Nephron (organoid): ENCODE measurements at regions not wholly inside any gene's neighbourhood (a gene's known extent, or its start where the extent isn't known, plus 50 kb on each side); places are given as distances from the start of the nearest gene placed in this dataset.

Experiments used
- H3K27ac Mint-ChIP-seq, 3 experiments: 2 replicates each; pipeline ENCODE4 v1.8.0; 2020; ENCODE audit warnings: mixed read lengths in 3 of 3, mild to moderate bottlenecking in 2 of 3, moderate library complexity in 1 of 3
- H3K27me3 Mint-ChIP-seq: 2 replicates; pipeline ENCODE4 v1.8.0; 2021; ENCODE audit warnings: low read depth, mild to moderate bottlenecking, moderate library complexity, mixed read lengths
- H3K36me3 Mint-ChIP-seq: 2 replicates; pipeline ENCODE4 v1.8.0; 2020; ENCODE audit warnings: low read depth, mixed read lengths
- H3K4me1 Mint-ChIP-seq: 2 replicates; pipeline ENCODE4 v1.8.0; 2020; ENCODE audit warnings: mixed read lengths
- H3K4me3 Mint-ChIP-seq, 3 experiments: 2 replicates each; pipeline ENCODE4 v1.8.0; 2020; ENCODE audit warnings: mild to moderate bottlenecking in 3 of 3, mixed read lengths in 3 of 3, moderate library complexity in 2 of 3
- H3K9me3 Mint-ChIP-seq: 2 replicates; pipeline ENCODE4 v1.8.0; 2020; ENCODE audit warnings: mixed read lengths
- TF ChIP-seq, protein P1 (sequence below), 3 experiments: fragments of 200-600 bp; sonication (generic); IDR thresholded peaks; one replicate each; pipeline ENCODE4 v1.5.0; 2021; ENCODE audit warnings: antibody characterized with exemption in 3 of 3; ENCODE audit not compliant: unreplicated experiment in 3 of 3

DNA sequence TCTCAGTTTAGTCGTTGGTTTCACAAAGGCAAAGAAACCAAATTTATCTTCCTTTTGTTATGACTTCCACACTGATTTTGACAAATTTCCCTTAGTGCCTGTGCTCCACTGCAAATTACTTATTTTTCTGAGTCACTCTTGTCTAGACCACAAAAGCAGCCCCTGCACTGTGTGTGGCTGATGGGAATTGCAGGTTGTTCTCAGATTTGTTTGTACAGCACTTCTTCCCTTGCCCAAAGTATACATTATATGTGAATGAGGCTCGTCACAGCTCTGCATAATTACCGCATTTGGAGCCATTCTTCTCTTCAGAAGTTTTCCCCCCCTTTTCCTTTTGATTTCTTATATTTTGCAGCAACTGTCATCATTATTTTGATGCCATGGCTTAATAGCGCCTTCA lies 354.2 kb upstream of the IL12A start:
- H3K4me1 Mint-ChIP-seq, result no peaks in the 10 kb centered on the region
- TF ChIP-seq, protein P1, sequence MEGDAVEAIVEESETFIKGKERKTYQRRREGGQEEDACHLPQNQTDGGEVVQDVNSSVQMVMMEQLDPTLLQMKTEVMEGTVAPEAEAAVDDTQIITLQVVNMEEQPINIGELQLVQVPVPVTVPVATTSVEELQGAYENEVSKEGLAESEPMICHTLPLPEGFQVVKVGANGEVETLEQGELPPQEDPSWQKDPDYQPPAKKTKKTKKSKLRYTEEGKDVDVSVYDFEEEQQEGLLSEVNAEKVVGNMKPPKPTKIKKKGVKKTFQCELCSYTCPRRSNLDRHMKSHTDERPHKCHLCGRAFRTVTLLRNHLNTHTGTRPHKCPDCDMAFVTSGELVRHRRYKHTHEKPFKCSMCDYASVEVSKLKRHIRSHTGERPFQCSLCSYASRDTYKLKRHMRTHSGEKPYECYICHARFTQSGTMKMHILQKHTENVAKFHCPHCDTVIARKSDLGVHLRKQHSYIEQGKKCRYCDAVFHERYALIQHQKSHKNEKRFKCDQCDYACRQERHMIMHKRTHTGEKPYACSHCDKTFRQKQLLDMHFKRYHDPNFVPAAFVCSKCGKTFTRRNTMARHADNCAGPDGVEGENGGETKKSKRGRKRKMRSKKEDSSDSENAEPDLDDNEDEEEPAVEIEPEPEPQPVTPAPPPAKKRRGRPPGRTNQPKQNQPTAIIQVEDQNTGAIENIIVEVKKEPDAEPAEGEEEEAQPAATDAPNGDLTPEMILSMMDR (IDR thresholded peaks at IDR 0.05; ENCODE audit: unreplicated experiment in 3 of 3), result no peak
- no peak overlapping the region for H3K27ac Mint-ChIP-seq
- no peaks in the 10 kb centered on the region for H3K9me3 Mint-ChIP-seq
- no peaks in the 10 kb centered on the region for H3K36me3 Mint-ChIP-seq
- H3K4me3 Mint-ChIP-seq, result no peak overlapping the region
- H3K27me3 Mint-ChIP-seq, result no peaks in the 10 kb centered on the region

DNA sequence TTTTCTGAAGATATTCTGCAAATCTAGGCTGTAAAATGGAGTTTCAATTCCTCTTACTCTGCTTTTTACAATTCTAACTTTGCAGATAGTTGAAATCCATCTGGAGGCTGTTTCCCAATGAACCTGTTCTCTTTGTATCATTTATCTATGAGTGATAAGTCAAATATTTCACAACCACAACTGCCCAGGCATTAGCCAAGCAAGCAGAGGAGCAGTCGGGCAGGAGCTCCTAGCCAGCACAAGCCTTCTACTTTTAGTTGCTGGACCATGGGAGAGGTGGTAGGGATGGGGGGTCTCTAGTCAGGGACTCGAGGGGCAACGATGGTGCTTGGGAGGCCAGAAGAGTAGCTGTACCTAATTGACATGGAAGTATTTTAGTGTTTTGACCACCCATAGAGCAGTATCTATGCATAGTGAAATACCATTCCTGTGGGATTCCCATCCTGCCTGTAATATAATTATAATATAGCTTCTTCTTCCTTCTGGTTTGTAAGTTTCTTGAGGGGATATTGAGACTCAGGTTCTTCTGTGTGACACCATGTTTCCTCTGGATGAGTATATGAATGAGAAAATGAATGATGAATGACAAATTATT lies 353.5 kb upstream of the IL12A start:
- H3K4me3 Mint-ChIP-seq, result no peak overlapping the region
- H3K9me3 Mint-ChIP-seq, result no peaks in the 10 kb centered on the region
- no peak overlapping the region for H3K27ac Mint-ChIP-seq
- H3K27me3 Mint-ChIP-seq, result no peaks in the 10 kb centered on the region
- no peaks in the 10 kb centered on the region for H3K4me1 Mint-ChIP-seq
- H3K36me3 Mint-ChIP-seq, result no peaks in the 10 kb centered on the region
- TF ChIP-seq, protein P1 (IDR thresholded peaks at IDR 0.05; ENCODE audit: unreplicated experiment in 3 of 3), result no peak

DNA sequence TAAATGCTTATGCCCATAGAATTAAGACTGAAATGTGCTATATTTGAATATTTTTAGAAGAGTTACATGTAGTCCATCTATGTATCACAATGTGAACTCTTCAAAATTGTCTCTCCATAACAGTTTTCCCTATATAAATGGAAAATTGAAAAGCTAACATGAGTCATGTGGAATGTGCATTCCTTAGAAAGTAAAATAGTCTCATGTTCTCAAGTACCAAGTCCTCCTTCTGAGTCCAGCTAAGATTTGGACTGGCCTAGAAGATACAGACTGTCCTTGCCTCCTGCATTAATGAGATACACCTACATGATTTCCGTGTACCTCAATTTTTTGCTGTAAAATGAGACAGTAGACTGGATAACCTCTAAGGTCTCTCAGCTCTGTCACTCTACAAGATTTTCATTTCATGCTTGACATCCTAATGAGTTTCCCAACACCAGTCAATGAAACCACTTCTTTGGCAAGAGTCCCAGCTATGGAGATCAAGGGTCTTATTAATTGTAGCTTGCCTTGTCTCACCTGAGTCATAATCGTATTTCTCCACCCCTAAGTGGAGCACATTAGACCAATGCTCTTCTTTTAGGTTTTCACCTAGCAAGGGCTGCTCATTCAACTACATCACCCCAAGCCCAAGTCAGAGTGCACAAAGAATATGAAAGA lies 350.6 kb upstream of the IL12A start:
- H3K27me3 Mint-ChIP-seq, result no peaks in the 10 kb centered on the region
- no peaks in the 10 kb centered on the region for H3K9me3 Mint-ChIP-seq
- H3K27ac Mint-ChIP-seq, result no peak overlapping the region
- H3K36me3 Mint-ChIP-seq, result no peaks in the 10 kb centered on the region
- no peaks in the 10 kb centered on the region for H3K4me1 Mint-ChIP-seq
- TF ChIP-seq, protein P1 (IDR thresholded peaks at IDR 0.05; ENCODE audit: unreplicated experiment in 3 of 3), result no peak
- H3K4me3 Mint-ChIP-seq, result no peak overlapping the region

DNA sequence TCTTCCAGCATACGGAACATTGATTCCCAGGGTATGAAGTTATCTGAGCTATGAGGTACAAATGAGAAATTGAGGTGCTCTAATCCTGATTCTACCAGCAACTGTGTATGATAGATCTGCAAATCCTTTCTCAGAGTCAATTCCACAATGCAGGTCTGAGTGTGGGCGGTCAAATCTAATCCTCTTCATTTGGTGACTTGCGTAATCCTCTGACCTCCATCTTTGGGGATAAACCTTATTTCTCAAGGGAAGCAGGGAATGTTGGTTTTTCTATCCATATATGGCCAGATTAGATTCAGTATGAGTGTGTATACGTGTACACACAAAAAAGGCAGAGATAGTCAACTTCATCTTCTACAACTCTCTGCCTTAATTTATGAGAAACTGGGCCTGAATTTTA lies 348.4 kb upstream of the IL12A start:
- no peaks in the 10 kb centered on the region for H3K36me3 Mint-ChIP-seq
- H3K27ac Mint-ChIP-seq, result no peak overlapping the region
- no peak overlapping the region for H3K4me3 Mint-ChIP-seq
- no peaks in the 10 kb centered on the region for H3K4me1 Mint-ChIP-seq
- TF ChIP-seq, protein P1 (IDR thresholded peaks at IDR 0.05; ENCODE audit: unreplicated experiment in 3 of 3), result no peak
- no peaks in the 10 kb centered on the region for H3K27me3 Mint-ChIP-seq
- H3K9me3 Mint-ChIP-seq, result no peaks in the 10 kb centered on the region

DNA sequence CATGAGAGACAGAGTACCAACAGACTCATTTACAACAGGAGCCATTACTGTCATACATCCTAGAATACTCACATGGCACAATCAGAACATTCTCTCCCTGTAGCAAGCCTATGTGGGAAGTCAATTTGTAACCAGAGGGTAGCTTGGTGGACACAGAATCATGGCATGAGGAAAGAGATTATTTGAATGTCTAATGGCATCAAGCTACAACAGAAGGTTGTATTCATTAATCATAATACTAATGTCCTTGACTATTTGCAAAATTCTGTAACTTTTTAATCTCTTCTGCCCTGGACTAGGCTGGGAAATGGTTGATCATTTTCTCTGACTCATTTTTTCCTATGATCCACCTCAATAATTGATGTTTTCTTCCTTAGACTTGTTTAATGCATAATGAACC lies 345.2 kb upstream of the IL12A start:
- Mint-ChIP-seq H3K4me3 (no peak overlapping the region), H3K36me3 (no peaks in the 10 kb centered on the region), H3K9me3 (no peaks in the 10 kb centered on the region), H3K27ac (no peak overlapping the region), H3K4me1 (no peaks in the 10 kb centered on the region), H3K27me3 (no peaks in the 10 kb centered on the region)
- TF ChIP-seq, protein P1 (IDR thresholded peaks at IDR 0.05; ENCODE audit: unreplicated experiment in 3 of 3), result no peak

DNA sequence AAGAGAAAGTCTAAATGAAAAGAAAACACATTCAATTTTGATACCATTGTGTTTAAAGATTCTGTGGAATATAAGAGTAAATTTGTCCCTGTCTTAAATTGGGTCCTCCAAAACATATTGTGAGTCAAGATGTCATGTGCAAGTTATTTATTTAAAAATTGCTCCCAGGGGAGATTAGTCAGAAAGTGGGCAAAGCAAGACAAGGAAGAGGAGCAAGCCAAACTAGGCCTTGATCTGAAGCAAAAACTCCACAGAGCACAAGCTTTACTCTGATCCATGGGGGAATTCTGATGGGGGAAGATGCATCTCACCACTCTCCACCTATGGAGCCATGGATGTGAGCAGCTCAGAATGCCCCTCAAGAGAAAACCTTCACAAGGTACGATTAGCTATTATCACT lies 342.8 kb upstream of the IL12A start:
- H3K36me3 Mint-ChIP-seq, result no peaks in the 10 kb centered on the region
- no peaks in the 10 kb centered on the region for H3K4me1 Mint-ChIP-seq
- no peak overlapping the region for H3K27ac Mint-ChIP-seq
- no peaks in the 10 kb centered on the region for H3K27me3 Mint-ChIP-seq
- TF ChIP-seq, protein P1 (IDR thresholded peaks at IDR 0.05; ENCODE audit: unreplicated experiment in 3 of 3), result no peak
- H3K4me3 Mint-ChIP-seq, result no peak overlapping the region
- no peaks in the 10 kb centered on the region for H3K9me3 Mint-ChIP-seq
